ENCODE measurements at regions not wholly inside any gene's neighbourhood (a gene's known extent, or its start where the extent isn't known, plus 50 kb on each side); places are given as distances from the start of the nearest gene placed in this dataset.

DNA sequence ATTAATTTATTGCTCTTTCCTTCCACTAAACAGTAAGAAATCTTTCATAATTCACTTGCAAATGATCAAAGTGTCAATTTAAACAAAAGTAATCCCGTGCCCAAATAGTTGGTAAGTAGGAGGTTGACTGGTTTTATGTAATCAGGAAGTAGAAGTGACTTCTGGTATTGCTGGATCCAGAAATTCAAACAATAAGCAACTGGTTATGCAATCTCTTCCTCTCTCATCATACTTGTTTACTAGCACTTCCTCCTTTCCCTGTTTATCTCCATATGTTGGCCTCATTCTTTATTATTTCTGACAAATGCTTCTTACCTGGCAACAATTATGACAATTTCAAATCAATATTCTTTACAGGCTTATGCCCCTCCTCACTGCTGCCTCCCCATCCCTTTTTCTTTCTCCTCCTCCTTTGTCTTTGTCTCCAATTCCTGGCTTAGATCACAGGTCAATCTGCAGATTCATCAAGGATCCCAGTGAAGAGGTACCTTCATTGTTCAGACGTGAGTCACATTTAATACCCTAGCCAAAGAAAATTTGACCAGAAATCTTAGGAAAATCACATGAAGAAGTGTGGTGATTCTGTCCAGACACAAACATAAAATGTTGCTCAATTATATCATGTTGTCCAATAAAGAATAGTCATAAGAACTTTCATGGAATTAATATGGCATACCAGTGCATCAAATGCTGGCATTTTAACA, 323.2 kb upstream of the PCDH7 start:
- no peak overlapping the region for H3K4me2 ChIP-seq (ENCODE audit: low read length)
- TF ChIP-seq SMC3 (conservative IDR thresholded peaks at IDR 0.05; ENCODE audit: poor library complexity) (no peak), EP300 (conservative IDR thresholded peaks at IDR 0.05; ENCODE audit: poor library complexity, severe bottlenecking) (no peak)
- TF ChIP-seq, protein P1, sequence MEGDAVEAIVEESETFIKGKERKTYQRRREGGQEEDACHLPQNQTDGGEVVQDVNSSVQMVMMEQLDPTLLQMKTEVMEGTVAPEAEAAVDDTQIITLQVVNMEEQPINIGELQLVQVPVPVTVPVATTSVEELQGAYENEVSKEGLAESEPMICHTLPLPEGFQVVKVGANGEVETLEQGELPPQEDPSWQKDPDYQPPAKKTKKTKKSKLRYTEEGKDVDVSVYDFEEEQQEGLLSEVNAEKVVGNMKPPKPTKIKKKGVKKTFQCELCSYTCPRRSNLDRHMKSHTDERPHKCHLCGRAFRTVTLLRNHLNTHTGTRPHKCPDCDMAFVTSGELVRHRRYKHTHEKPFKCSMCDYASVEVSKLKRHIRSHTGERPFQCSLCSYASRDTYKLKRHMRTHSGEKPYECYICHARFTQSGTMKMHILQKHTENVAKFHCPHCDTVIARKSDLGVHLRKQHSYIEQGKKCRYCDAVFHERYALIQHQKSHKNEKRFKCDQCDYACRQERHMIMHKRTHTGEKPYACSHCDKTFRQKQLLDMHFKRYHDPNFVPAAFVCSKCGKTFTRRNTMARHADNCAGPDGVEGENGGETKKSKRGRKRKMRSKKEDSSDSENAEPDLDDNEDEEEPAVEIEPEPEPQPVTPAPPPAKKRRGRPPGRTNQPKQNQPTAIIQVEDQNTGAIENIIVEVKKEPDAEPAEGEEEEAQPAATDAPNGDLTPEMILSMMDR (IDR thresholded peaks at IDR 0.05; ENCODE audit: poor library complexity, severe bottlenecking), result no peak
- H3K4me3 ChIP-seq (ENCODE audit: low read length), result no peak overlapping the region
- no peaks in the 10 kb centered on the region for H4K20me1 ChIP-seq (ENCODE audit: insufficient read depth)
- H3K27me3 ChIP-seq (ENCODE audit: insufficient read depth, low read depth, low read length), result no peaks in the 10 kb centered on the region
- H3K79me2 ChIP-seq (replicated peaks; ENCODE audit: insufficient read depth, low read length), result no peaks in the 10 kb centered on the region
- H3K9me3 ChIP-seq (ENCODE audit: low read length), result no peaks in the 10 kb centered on the region
- H3K9me2 ChIP-seq (ENCODE audit: insufficient read depth, low read length), result no peaks in the 10 kb centered on the region
- H2AFZ ChIP-seq (ENCODE audit: low read depth, low read length), result no peak overlapping the region
- no peak overlapping the region for H3K27ac ChIP-seq (ENCODE audit: low read length)
- H3K36me3 ChIP-seq (ENCODE audit: insufficient read depth, low read length), result no peaks in the 10 kb centered on the region
- no peak overlapping the region for H3K9ac ChIP-seq (ENCODE audit: low read length)
- H3F3A ChIP-seq (ENCODE audit: insufficient read depth, low read length, poor library complexity, severe bottlenecking), result no peaks in the 10 kb centered on the region

DNA sequence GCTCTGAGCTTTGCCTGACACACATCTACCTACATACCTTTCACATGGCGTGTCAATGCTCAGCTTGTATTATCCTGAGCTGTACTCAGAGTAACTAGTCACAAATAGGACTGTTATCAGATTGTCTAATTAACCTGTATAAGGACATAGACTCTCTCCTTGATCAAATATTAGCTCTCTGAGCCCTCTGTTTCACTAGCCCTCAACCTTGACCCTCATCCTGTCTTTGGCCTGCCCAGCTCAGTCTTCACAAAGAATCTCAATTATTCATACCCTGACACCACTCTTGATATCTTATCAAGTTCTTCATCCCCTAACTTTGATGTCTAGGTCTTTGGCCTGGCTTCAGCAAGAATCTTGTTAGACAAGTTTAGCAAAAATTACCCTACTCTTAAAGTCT, 320.7 kb upstream of the PCDH7 start:
- TF ChIP-seq TAF1 (IDR thresholded peaks at IDR 0.05; ENCODE audit: low read depth), result no peak
- TF ChIP-seq RAD21 (conservative IDR thresholded peaks at IDR 0.05), result no peak
- TF ChIP-seq SMC3 (conservative IDR thresholded peaks at IDR 0.05; ENCODE audit: poor library complexity), result no peak
- TF ChIP-seq, protein P1 (IDR thresholded peaks at IDR 0.05; ENCODE audit: poor library complexity, severe bottlenecking), result no peak
- no peak for TF ChIP-seq POLR2AphosphoS5 (IDR thresholded peaks at IDR 0.05)
- TF ChIP-seq EZH2 (IDR thresholded peaks at IDR 0.05; ENCODE audit: borderline replicate concordance, insufficient read depth, low read length, poor library complexity, severe bottlenecking), result no peak
- no peaks in the 10 kb centered on the region for H3K9me2 ChIP-seq (ENCODE audit: insufficient read depth, low read length)
- no peak overlapping the region for H3K4me2 ChIP-seq (ENCODE audit: low read length)
- no peaks in the 10 kb centered on the region for H3K79me2 ChIP-seq (replicated peaks; ENCODE audit: insufficient read depth, low read length)
- no peaks in the 10 kb centered on the region for H3K27me3 ChIP-seq (ENCODE audit: insufficient read depth, low read depth, low read length)
- no peaks in the 10 kb centered on the region for H4K20me1 ChIP-seq (ENCODE audit: insufficient read depth)
- H3K9me3 ChIP-seq (ENCODE audit: low read length), result no peaks in the 10 kb centered on the region
- H3K4me3 ChIP-seq (ENCODE audit: low read length), result no peak overlapping the region
- no peak overlapping the region for H2AFZ ChIP-seq (ENCODE audit: low read depth, low read length)
- H3K9ac ChIP-seq (ENCODE audit: low read length), result no peak overlapping the region
- no peaks in the 10 kb centered on the region for H3F3A ChIP-seq (ENCODE audit: insufficient read depth, low read length, poor library complexity, severe bottlenecking)
- no peak overlapping the region for H3K27ac ChIP-seq (ENCODE audit: low read length)
- no peaks in the 10 kb centered on the region for H3K36me3 ChIP-seq (ENCODE audit: insufficient read depth, low read length)

DNA sequence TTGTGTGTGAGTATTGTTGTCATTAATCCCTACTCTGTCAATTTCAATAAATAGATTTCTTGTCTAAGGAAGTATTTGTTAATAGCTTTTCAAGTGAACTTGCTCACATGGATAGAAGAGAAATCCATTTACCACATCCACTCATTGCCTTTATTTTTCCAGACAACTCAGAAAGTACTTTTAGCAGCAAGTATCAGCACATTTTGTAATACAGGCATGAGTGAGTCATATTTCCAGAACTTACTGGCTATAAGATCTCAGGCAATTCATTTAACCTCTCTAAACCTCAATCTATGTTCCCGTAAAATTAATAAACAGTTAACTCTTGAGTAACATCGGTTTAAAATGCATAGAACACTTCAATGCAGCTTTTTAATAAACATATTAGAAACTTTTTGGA, 317.9 kb upstream of the PCDH7 start:
- Histone ChIP-seq H4K20me1 (ENCODE audit: insufficient read depth) (no peaks in the 10 kb centered on the region), H3K9me2 (ENCODE audit: insufficient read depth, low read length) (no peaks in the 10 kb centered on the region), H3K36me3 (ENCODE audit: insufficient read depth, low read length) (no peaks in the 10 kb centered on the region), H3K27me3 (ENCODE audit: insufficient read depth, low read depth, low read length) (no peaks in the 10 kb centered on the region), H3K27ac (ENCODE audit: low read length) (no peak overlapping the region), H3K79me2 (replicated peaks; ENCODE audit: insufficient read depth, low read length) (no peaks in the 10 kb centered on the region), H2AFZ (ENCODE audit: low read depth, low read length) (no peak overlapping the region), H3K9ac (ENCODE audit: low read length) (no peak overlapping the region), H3K4me2 (ENCODE audit: low read length) (no peak overlapping the region), H3K4me3 (ENCODE audit: low read length) (no peak overlapping the region), H3F3A (ENCODE audit: insufficient read depth, low read length, poor library complexity, severe bottlenecking) (no peaks in the 10 kb centered on the region), H3K9me3 (ENCODE audit: low read length) (peaks cover 7% of the 10 kb centered on the region)
- TF ChIP-seq EP300 (conservative IDR thresholded peaks at IDR 0.05; ENCODE audit: poor library complexity, severe bottlenecking), result no peak
- no peak for TF ChIP-seq MXI1 (conservative IDR thresholded peaks at IDR 0.05; ENCODE audit: poor library complexity, severe bottlenecking)
- no peak for TF ChIP-seq EZH2 (IDR thresholded peaks at IDR 0.05; ENCODE audit: borderline replicate concordance, insufficient read depth, low read length, poor library complexity, severe bottlenecking)
- no peak for TF ChIP-seq TAF1 (IDR thresholded peaks at IDR 0.05; ENCODE audit: low read depth)
- TF ChIP-seq POLR2AphosphoS5 (IDR thresholded peaks at IDR 0.05), result no peak
- TF ChIP-seq, protein P2, sequence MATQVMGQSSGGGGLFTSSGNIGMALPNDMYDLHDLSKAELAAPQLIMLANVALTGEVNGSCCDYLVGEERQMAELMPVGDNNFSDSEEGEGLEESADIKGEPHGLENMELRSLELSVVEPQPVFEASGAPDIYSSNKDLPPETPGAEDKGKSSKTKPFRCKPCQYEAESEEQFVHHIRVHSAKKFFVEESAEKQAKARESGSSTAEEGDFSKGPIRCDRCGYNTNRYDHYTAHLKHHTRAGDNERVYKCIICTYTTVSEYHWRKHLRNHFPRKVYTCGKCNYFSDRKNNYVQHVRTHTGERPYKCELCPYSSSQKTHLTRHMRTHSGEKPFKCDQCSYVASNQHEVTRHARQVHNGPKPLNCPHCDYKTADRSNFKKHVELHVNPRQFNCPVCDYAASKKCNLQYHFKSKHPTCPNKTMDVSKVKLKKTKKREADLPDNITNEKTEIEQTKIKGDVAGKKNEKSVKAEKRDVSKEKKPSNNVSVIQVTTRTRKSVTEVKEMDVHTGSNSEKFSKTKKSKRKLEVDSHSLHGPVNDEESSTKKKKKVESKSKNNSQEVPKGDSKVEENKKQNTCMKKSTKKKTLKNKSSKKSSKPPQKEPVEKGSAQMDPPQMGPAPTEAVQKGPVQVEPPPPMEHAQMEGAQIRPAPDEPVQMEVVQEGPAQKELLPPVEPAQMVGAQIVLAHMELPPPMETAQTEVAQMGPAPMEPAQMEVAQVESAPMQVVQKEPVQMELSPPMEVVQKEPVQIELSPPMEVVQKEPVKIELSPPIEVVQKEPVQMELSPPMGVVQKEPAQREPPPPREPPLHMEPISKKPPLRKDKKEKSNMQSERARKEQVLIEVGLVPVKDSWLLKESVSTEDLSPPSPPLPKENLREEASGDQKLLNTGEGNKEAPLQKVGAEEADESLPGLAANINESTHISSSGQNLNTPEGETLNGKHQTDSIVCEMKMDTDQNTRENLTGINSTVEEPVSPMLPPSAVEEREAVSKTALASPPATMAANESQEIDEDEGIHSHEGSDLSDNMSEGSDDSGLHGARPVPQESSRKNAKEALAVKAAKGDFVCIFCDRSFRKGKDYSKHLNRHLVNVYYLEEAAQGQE (IDR thresholded peaks at IDR 0.05; ENCODE audit: borderline replicate concordance), result no peak
- no peak for TF ChIP-seq RAD21 (conservative IDR thresholded peaks at IDR 0.05)
- TF ChIP-seq, protein P1 (IDR thresholded peaks at IDR 0.05; ENCODE audit: poor library complexity, severe bottlenecking), result no peak
- no peak for TF ChIP-seq SMC3 (conservative IDR thresholded peaks at IDR 0.05; ENCODE audit: poor library complexity)

Measured in neural cell (in vitro differentiated cells).